Esophagus muscularis mucosa (tissue), 4 donors: ENCODE measurements at regions not wholly inside any gene's neighbourhood (a gene's known extent, or its start where the extent isn't known, plus 50 kb on each side); places are given as distances from the start of the nearest gene placed in this dataset.

Source experiments
- DNase-seq: peaks from one replicate; pipeline ENCODE4 v3.0.0-alpha.2; 2017; ENCODE audit errors: extremely low spot score
- H3K27ac ChIP-seq, 4 donors: fragments of 200-600 bp; sonication (generic); replicated peaks in 1 of 4; 1 replicate in 3 of 4; 2 replicates in 1 of 4; pipeline ENCODE4 v1.5.1; 2016 to 2019; ENCODE audit warnings: mild to moderate bottlenecking in 1 of 4
- H3K27me3 ChIP-seq, 4 donors: fragments of 200-600 bp; sonication (generic); one replicate each; pipeline versions ENCODE4 v1.5.1 to v1.6.0; 2016 to 2019
- H3K36me3 ChIP-seq, 4 donors: fragments of 200-600 bp; sonication (generic); one replicate each; pipeline ENCODE4 v1.5.1; 2016 to 2019
- H3K4me1 ChIP-seq, 4 donors: fragments of 200-600 bp; sonication (generic); one replicate each; pipeline ENCODE4 v1.5.1; 2016 to 2019
- H3K4me3 ChIP-seq, 4 donors: fragments of 200-600 bp; sonication (generic); 1 replicate in 2 of 4; 2 replicates in 2 of 4; pipeline ENCODE4 v1.5.1; 2016 to 2019; ENCODE audit warnings: mild to moderate bottlenecking in 4 of 4, moderate library complexity in 1 of 4
- H3K9me3 ChIP-seq, 4 donors: fragments of 200-600 bp; sonication (generic); 1 replicate in 3 of 4; 2 replicates in 1 of 4; pipeline ENCODE4 v1.5.1; 2016 to 2019
- EP300 ChIP-seq: sonication (generic); formaldehyde crosslinking; IDR thresholded peaks from one replicate; pipeline ENCODE4 v1.6.1; 2017; ENCODE audit warnings: antibody characterized with exemption
- POLR2A ChIP-seq: fragments of 450-650 bp; IDR thresholded peaks from one replicate; pipeline ENCODE4 v1.6.1; 2017; ENCODE audit warnings: antibody characterized with exemption, moderate library complexity, mild to moderate bottlenecking, low read depth
- POLR2AphosphoS5 ChIP-seq, 2 donors: sonication (generic); formaldehyde crosslinking; IDR thresholded peaks; one replicate each; pipeline ENCODE4 v1.6.1; 2017; ENCODE audit warnings: antibody characterized with exemption in 2 of 2
- WGBS: methylation state at CpG from one replicate; pipeline ENCODE4 v1.1.5; 2018; 5-methylcytosine and 5-hydroxymethylcytosine counted together
- intact Hi-C: fragments of 100-400 bp; cut with DNase I; formaldehyde crosslinking; loops from one replicate; pipeline ENCODE4 v1.15.1; 2023
- TF ChIP-seq, protein P1 (sequence below), 3 experiments: fragments of 200-600 bp in 2 of 3; fragments of 450-650 bp in 1 of 3; sonication (generic) in 2 of 3; IDR thresholded peaks; one replicate each; pipeline ENCODE4 v1.5.1; 2017 to 2019; ENCODE audit warnings: antibody characterized with exemption in 3 of 3, mild to moderate bottlenecking in 2 of 3, moderate library complexity in 1 of 3

DNA sequence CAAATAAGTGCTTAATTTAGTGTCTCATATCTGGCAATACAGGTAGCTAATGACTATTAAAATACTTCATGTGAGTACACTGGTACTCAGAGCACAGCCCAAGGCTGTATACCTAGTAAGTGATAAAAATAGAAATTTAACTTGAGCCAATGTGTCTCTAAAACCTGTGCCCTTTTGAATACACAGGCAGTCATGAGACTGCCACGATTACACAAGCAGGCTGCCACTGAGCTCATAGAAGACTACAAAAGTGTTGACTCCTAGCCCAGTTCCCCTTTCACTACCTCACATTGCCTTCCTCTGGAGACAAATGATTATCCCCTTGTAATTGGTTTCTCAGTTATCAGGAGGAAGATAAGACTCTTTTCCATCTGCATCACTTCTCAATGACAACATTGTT, 66.3 kb upstream of the PAPPA start:
- no peak for DNase-seq
- WGBS = 22% methylated on average over 1 of the region's 1 CpG
- Histone ChIP-seq H3K36me3 (no peaks in the 10 kb centered on the region), H3K27me3 (no peaks in the 10 kb centered on the region), H3K4me3 (no peak overlapping the region), H3K27ac (peak overlapping the region in 1 of 4 donors; percentile 11), H3K4me1 (peaks cover 7 to 15% (median 10%) of the 10 kb centered on the region in 4 donors), H3K9me3 (no peaks in the 10 kb centered on the region)
- TF ChIP-seq EP300 = no peak
- TF ChIP-seq, protein P1, sequence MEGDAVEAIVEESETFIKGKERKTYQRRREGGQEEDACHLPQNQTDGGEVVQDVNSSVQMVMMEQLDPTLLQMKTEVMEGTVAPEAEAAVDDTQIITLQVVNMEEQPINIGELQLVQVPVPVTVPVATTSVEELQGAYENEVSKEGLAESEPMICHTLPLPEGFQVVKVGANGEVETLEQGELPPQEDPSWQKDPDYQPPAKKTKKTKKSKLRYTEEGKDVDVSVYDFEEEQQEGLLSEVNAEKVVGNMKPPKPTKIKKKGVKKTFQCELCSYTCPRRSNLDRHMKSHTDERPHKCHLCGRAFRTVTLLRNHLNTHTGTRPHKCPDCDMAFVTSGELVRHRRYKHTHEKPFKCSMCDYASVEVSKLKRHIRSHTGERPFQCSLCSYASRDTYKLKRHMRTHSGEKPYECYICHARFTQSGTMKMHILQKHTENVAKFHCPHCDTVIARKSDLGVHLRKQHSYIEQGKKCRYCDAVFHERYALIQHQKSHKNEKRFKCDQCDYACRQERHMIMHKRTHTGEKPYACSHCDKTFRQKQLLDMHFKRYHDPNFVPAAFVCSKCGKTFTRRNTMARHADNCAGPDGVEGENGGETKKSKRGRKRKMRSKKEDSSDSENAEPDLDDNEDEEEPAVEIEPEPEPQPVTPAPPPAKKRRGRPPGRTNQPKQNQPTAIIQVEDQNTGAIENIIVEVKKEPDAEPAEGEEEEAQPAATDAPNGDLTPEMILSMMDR (IDR thresholded peaks at IDR 0.05) = no peak
- TF ChIP-seq POLR2AphosphoS5 (IDR thresholded peaks at IDR 0.05) = no peak
- no peak for TF ChIP-seq POLR2A
- intact Hi-C loops = no loop called here

DNA sequence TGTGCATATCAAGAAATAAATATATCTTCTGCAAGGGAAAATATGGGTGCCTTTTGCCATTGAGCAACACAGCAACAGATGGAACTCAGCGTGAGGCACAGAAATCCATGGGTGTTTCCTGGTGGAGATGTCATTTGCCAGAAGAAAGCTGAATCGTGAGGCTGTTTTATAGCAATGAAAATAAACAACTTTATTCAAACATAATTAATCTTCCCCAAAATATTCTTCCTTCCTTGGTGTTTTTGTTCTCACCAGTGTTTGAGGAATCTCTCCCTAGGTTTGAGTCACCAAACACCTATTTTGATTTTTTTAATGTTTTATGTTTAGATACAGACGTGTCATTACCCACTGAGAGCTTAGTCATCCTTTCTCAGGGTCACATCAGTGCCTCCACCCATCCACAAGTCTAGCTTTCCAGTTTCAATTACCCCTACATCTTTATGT, 65.8 kb upstream of the PAPPA start:
- intact Hi-C loops = no loop called here
- Histone ChIP-seq H3K36me3 (no peaks in the 10 kb centered on the region), H3K4me3 (no peak overlapping the region), H3K27ac (peak overlapping the region in 1 of 4 donors; percentile 11), H3K27me3 (no peaks in the 10 kb centered on the region), H3K9me3 (no peaks in the 10 kb centered on the region), H3K4me1 (peaks cover 7 to 15% (median 10%) of the 10 kb centered on the region in 4 donors)
- DNase-seq = no peak
- TF ChIP-seq, protein P1 (IDR thresholded peaks at IDR 0.05) = no peak
- TF ChIP-seq POLR2A (no peak), EP300 (no peak), POLR2AphosphoS5 (IDR thresholded peaks at IDR 0.05) (no peak)
- WGBS = 21% methylated on average over 3 of the region's 3 CpGs

DNA sequence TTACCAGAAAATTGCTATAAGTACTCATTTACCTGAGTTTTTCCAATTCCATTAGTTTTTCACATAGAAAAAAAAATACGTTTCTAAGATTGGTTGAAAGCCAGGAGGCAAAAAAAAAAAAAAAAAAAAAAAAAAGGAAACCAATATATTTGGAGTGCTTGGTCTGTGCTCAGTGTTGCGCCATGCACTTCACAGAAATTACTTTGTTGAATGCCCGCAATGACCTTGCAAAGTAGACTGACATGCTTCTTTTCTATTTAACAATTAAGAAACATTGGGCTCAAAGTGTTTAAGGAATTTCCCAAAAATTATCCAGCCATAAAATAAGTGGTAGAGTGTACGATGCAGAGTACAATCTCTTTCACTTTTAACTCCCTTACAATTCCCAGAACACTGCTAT, 65.2 kb upstream of the PAPPA start:
- no peak for TF ChIP-seq EP300
- TF ChIP-seq POLR2A = no peak
- TF ChIP-seq, protein P1 (IDR thresholded peaks at IDR 0.05) = no peak
- no peak for TF ChIP-seq POLR2AphosphoS5 (IDR thresholded peaks at IDR 0.05)
- Histone ChIP-seq H3K4me1 (peaks cover 7 to 15% (median 10%) of the 10 kb centered on the region in 4 donors), H3K9me3 (no peaks in the 10 kb centered on the region), H3K27me3 (no peaks in the 10 kb centered on the region), H3K36me3 (no peaks in the 10 kb centered on the region), H3K27ac (no peak overlapping the region), H3K4me3 (no peak overlapping the region)
- WGBS = 78% methylated on average over 4 of the region's 4 CpGs
- DNase-seq = no peak
- intact Hi-C loops = no loop called here

DNA sequence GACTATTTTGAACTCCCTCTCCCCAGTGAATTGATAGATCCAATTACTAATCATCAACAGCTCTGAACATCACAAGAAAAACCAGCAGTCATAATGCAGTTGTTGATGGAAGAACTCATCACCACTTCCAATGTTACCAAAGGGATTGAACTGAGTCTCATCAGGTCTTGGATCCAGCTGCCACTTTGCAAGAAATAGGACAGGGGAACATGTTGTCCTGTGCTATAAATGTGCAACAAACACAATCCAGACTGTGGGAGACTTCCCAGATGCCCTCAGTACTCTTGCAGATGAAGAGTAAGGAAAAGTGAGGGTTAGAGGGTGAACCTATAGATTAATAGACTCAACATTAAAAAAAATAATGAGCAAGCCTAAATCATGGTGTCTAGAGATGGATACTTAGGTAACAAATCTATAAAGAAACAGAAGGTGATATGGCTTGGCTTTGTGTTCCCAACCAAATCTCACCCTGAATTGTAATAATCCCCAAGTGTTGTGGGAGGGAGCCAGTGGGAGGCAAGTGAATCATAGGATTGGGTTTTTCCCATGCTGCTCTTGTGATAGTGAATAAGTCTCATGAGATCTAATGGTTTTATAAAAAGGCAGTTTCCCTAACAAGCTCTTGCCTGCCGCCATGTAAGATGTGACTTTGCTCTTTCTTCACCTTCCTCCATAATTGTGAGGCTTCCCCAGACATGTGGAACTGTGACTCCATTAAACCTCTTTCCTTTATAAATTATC, 63.4 kb upstream of the PAPPA start:
- WGBS = 96% methylated on average over 1 of the region's 1 CpG
- DNase-seq = no peak
- Histone ChIP-seq H3K9me3 (no peaks in the 10 kb centered on the region), H3K36me3 (no peaks in the 10 kb centered on the region), H3K4me1 (peaks cover 7 to 15% (median 10%) of the 10 kb centered on the region in 4 donors), H3K4me3 (no peak overlapping the region), H3K27me3 (no peaks in the 10 kb centered on the region), H3K27ac (no peak overlapping the region)
- TF ChIP-seq, protein P1 (IDR thresholded peaks at IDR 0.05) = no peak
- TF ChIP-seq POLR2A = no peak
- no peak for TF ChIP-seq POLR2AphosphoS5 (IDR thresholded peaks at IDR 0.05)
- TF ChIP-seq EP300 = no peak
- intact Hi-C loops = no loop called here

DNA sequence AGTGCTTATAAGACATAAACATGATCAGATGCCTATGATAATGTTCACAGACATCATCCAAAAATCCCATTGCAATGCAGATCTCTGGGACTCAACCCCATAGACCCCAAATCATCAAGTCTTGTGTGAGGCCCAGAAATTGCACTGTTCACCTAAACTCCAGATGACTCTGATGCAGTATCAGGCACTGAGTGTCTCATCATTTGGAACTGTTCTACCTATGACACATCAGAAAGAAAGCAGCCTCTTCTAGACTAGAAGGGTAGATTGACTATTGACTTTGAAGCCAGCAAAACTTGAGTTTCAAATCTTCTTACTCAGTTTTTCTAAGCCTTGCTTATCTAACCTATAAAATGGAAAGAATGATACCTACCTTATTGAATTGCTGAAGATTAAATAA, 58.7 kb upstream of the PAPPA start:
- intact Hi-C loops = no loop called here
- Histone ChIP-seq H3K27ac (no peak overlapping the region), H3K27me3 (no peaks in the 10 kb centered on the region), H3K4me1 (no peaks in the 10 kb centered on the region), H3K36me3 (no peaks in the 10 kb centered on the region), H3K4me3 (no peak overlapping the region), H3K9me3 (no peaks in the 10 kb centered on the region)
- TF ChIP-seq, protein P1 (IDR thresholded peaks at IDR 0.05) = no peak
- TF ChIP-seq POLR2A (no peak), POLR2AphosphoS5 (IDR thresholded peaks at IDR 0.05) (no peak), EP300 (no peak)
- DNase-seq = no peak
